Pons (tissue), 1 donor: ENCODE measurements at regions not wholly inside any gene's neighbourhood (a gene's known extent, or its start where the extent isn't known, plus 50 kb on each side); places are given as distances from the start of the nearest gene placed in this dataset.

Experiments
- DNase-seq: peaks from one replicate; pipeline ENCODE4 v3.0.0-alpha.2; 2016; ENCODE audit warnings: low spot score

DNA sequence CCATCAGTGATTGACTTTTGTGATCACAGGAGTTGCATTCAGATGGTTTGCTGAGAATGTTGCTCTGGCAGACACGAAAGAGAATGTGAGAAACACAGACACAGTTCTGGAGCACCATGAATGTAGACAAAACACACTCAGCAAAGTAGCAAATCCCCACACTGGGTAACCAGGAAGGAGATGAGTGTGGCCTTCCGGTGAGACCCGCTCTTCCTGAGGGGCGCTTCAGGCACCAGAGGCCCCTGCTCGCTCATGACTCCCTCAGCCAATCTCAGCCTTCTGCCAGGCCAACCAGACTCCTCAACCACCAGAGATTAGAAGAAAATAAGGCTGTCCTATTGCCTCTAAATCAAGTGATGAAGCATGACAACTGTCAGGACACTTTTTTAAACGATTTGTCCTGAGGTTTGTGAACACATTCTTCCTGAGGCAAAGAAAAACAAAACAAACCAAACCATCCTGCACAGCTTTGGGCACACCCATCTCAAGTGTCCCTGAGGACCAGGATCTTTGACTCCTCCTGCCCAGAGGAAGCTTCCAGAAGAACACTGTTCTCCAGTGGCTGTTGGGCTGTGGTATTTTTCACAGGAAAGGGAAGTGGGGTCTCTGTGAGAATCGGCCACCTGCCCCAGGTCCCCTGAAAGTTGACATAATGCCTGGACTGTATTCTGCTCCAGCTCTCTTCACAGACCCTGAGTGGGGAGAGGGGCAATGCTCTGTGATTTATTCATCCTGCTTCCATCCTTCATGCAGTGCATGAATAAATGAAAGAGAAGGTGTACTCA lies 152.8 kb downstream of the BCL11A start:
- no peak for DNase-seq

DNA sequence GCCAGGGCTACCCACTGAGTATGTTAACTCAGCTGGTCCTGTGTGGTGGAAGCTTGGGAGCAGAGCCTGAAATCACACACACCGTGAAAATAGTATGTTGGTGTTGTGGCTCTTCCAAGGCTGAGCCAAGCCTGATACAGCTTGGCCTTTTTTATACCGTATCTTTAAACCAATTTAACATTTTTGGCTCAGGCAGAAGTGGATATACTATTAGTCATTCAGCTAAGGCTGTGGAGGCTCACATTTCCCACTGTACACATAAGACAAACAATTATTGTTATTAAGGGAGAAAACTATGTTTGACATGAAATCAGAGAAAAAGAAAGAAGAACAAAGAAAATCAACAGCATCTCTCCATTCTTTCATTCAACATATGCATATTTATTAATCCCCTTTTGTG lies 159.0 kb downstream of the BCL11A start:
- DNase-seq: no peak

DNA sequence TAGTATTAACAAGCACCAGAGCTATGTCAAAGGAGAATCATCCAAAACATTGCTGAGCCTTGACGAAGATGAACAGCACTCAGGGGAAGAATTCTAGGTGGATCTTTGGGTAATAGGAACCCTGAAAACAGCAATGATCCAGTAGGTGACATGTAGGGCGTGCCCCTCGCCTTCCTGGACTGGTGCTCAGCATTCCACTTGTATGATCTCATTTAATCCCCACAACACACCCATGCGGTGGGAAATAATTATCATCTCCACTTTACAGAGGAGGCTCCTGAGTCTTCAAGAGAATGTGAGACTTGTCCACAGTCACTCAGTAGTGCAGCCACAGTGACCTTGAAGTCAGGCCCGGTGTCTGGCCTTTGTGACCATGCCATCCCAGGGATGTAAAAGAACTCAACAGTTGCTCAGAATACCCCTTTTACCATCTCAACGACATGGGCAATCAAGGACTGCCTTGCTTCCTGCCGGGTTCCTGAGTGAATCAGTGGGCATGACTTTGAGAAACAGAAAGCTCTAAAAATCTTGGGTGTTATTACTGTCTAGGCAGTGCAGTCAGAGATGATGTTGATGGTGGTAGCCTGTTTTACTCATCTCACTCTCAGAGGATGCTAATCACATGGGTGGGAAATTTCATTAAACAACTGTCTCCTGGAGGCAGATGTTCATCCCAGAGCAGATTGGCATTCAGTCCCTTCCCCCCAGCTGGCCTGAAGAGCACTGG lies 161.6 kb downstream of the BCL11A start:
- DNase-seq: no peak

DNA sequence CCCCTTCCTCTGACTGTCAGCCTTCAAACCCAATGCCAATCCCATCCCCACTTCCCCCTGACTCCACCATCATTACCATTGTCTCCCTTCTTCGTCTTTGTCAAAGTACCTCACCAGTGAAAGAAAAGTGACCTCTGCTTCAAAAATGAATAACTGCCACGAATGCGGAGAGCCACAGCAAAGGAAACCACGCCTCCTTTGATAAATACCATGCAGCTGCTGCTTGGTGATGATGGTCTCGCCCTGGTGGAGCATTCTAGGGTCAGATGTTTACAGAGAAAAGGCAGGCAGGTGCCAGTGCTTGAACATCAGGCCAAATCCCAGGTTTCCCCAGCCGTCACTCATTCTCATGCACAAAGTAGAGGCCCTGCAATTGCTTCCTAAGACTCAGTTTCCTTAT lies 162.2 kb downstream of the BCL11A start:
- DNase-seq: no peak

DNA sequence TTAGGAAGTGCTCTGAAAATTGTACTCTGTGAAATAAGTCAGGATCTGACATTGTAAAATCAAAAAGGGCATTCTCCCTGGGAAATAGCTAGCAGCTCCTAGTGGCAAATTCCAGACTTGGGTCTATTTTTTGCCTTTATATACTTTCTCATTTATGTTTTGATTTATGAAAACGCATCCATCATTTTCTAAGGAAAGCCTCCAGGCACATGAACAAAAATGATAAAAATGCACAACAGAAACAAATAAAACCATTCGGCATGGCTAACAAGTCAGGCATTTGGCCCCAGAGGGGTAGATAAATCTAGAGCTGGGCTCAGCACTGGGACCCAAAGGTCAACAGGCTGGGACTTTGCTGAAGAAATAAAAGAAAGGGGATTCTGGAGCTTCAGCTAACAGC lies 167.0 kb downstream of the BCL11A start:
- no peak for DNase-seq

DNA sequence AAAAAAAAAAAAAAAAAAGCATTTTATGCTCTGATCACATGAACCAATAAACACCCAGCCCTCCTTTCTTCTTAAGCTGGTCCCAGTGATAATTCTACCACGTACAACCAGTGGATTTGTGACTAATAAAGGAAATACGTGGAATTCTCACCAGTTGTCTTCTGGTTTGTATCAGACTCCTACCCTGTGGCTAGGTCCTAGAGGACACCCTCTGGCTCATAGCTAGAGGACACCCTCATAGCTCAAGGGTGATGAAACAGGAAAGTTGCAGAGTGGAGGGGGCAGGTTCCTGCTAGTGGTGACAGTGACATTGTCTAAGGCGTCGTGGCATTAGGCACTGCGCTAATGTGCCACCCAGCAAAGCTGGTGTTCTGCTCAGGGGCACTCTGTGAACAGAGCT lies 167.8 kb downstream of the BCL11A start:
- no peak for DNase-seq

DNA sequence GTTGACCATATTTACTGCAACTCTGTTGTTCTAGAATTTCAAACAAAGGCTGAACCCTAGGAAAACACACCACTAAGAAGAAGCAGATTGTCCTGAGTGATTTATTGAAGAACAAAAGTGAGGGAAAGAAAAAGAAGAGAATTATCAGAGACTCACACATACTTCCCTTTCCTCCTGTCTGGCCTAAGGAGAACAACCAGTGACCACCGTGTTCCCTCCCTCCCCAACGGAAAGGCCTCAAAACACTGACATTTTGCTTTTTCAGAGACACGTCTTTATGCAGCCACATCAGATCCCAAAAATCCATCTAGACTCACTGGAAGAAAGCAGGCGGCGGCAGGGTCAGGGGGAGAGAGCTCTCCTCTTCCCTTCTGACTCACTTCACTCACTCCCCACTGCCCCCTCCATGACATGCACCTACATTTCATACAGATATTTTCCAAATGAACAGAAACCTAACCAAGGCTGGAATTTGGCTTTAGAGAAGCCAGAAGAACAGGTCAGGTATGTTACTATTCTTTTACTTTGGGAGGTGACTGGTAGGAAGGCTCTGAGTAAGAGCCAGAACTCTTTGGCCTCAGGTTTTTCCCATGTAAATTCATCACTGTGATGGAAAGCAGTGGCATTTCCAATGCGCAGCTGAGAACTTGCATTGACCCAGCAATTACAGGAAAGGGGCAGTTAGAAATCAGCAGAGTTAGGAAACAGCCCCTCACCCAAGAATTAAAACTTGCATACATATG lies 169.9 kb downstream of the BCL11A start:
- no peak for DNase-seq

DNA sequence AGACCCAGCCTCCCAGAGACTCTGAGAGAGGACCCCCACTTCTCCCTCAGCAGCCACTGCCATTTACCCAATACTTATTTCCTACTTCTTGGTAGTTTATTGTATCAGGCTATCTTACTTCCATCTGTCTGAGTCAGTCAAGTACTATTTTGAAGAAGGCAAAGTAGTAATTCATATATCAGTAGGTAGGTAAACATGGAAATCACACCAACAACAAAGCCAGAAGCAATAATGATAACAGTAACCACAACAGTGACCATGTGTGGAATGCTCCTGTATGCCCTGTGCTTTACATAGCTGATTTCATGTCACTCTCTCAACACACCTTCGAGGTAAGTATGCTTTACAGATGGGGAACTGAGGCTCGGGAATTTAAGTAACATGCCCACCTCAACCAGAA lies 173.0 kb downstream of the BCL11A start:
- DNase-seq: no peak

DNA sequence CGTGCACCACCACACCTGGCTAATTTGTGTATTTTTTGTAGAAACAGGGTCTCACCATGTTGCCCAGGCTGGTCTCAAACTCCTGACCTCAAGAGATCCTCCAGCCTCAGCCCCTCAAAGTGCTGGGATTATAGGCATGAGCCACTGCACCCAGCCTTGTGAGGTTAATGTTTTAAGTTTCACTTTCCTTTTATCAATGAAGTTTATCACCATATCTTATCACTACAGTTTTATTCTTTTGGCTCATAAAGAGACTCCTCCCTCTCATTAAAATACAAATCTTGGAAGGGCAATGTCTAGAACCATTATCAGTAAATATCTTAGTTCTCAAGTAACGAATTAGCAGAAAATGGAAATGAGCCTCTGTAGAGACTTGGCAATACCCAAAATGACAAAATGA lies 173.8 kb downstream of the BCL11A start:
- no peak for DNase-seq

DNA sequence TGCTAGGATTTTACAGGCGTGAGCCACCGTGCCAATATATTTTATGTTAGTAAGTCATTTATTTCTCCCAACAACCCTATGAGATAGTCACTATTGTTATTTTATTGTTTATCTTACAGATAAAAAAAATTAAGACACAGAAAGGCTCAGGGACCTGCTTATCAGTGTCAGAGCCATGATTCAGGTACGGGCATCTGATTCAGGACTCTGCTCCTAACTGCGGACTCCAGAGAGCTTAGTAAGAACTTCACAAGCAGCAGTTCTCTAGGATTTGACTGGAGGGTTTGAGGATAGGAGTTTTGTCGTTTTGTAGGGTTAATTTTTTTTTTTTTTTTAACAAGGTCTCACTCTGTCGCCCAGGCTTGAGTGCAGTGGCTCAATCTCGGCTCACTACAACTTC lies 174.2 kb downstream of the BCL11A start:
- DNase-seq: no peak

DNA sequence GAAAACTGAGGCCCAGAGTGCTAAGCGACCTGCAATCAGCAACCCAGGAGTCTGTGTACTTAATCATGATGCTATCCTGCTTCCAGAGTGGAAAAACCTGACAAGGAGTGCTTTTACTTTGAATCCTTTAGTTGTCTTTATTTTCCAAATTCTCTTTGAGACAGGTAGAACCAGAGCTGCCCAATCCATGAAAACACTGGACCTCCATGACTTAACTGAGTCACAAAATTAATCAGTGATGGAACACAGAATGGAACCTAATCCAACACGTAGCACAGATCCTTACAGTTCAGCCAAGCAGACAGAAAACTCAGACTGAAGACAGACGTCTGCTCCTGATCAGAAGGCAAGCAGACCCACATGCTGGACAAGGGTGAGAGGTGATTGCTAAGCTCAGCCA lies 175.6 kb downstream of the BCL11A start:
- DNase-seq: no peak

DNA sequence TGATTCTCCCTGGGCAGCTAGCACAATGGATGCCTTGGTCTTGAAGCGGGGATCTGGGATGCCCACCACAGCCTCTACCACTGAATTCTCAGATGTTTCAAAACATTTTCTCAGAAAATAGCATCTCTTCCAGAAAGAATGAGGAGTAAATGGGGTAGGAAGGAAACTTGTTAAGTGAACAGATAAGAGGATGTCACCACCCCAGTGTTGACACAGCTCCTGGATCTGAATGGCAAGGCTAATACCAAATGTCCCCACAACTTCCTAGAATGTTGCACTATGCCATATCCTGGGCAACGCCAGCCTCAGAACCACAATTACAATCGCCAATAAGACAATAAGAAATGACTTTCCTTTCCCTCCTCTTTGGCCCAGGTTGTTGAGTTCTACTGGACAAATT lies 177.2 kb downstream of the BCL11A start:
- DNase-seq: no peak

DNA sequence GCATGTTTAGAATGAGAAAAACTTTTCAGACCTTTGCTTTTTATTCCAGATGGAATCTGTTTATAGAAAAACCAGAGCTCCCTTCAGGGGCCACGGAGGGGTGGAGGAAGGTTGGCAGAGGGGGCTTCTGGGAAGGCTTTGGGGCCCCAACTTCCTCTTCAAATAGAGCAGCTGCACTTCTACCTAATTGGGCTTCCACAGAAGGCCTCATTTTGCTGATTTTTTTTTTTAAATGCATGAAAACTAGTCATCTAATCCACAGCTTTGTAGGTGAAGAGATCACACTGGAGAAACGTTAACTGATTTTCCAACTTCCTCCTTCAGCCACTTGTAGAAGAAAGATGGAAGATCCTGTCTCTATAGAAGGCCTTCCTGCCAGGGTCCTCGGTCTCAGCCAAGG lies 181.8 kb downstream of the BCL11A start:
- no peak for DNase-seq

DNA sequence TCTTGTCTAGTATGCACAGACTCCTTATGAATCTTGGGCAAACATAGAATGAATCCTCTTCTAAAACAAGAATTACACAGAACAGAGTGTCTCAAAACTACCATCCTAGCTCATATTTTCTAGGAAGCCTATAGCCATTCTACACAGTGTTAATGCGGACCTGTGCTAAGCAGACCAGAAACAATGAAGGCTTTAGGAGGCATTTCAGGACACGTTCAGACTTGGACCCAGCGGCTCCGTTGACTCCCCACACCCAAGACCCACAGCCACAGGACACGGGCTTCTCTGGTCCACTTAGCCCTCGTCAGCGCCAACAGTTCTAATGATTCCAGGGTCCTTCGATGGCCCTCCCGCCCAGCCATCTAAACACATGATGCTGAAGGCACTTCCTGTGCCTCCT lies 182.2 kb downstream of the BCL11A start:
- DNase-seq: no peak

DNA sequence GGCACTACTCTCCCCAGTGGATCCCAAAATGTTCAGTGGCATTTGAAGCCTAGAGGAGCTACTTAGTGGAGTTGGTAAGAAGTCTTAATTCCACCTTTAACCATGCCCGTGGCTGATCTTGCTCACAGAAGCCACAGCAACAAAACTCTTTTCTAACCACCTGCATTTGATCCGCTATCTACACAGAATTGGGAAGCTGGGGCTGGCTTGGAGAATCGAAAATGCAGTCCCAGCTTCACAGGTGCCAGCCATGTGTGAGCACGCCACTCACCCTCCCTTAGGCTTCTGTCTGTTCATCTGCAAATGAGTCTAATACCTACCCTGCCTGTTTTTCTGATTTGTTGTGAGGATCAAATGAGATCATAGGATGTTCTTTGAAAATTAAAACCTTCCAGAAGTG lies 182.6 kb downstream of the BCL11A start:
- DNase-seq: no peak

DNA sequence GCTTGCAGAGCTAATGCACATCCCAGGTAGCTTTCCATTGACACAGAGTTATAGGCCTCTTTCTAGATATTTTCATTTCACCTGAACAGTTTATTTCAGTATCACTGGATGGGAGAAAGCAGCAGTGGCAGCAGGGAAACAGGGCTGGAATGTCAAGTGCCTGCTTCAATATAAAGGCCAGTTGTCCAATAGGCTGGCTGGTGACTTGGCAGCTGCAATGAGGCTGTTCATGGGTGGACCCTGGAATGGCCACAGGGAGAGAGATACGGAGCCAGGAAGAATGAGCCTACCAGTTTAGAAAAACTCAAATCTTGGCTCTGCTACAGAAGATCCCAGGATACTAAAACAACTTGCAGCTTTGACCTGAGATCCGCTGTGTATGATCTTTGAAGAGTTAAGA lies 185.0 kb downstream of the BCL11A start:
- no peak for DNase-seq

DNA sequence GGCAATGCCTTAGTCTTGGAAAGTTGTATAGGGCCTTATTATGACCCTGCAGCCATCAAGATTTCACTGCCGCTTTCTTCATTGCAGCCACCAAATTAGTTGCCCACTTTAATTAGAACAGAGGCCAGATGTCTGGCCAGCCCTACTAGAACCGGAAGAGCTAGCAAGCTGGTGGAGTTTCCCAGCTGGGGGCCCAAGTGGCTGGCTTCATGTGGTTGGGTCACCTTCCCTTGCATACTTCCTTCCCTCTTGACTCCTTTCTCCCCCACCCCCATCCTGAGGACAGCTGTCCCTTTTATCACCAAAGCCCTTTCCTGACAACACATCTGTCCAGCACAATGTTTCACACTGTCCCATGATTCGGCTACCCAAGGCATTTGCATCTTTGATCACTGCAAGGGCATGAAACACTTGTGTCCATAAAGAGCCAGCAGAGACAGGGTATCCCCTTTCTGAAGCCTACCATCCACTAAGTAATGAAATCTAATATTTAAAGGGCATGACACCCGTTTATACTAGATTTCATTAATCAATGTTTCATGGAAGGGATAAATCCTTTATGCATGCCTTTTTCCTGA lies 187.2 kb downstream of the BCL11A start:
- peak; percentile 21 for DNase-seq

DNA sequence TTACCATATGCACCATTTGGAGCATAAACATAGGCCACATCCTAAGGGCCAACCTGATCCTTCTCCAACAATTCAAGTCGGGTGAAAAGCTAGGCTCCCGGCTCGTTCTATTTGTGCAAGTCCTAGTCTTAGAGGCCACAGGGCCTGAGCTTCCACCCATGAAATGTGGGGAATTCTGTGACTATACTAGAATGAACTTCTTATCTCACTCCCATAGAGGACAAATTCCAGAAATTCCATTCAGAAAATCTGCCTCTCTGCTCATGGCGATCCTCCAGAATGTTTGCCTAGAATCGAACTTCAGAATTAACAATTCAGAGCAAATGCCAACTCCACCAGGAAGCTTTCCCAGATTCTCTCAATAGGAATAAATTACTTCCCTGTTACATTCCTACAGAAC lies 187.9 kb downstream of the BCL11A start:
- DNase-seq: no peak

DNA sequence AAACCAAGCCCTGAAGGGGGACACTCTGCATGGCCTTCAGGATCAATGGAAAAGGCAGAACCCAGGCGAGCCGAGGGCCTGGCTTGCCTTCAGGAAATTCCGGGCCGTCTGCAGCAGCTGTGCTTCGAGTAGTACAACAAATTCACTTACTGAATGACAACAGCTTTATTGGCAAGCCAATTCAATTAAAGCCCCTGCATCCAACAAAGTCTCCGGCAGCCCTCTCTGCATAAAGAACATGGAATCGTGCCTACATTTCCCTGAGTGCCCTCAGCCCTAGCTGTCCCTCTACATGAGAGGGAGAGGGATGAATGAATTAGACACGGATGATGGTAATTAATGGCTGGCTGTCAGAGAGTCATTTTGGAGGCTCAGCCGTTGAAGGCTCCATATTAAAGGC lies 189.0 kb downstream of the BCL11A start:
- DNase-seq: no peak

DNA sequence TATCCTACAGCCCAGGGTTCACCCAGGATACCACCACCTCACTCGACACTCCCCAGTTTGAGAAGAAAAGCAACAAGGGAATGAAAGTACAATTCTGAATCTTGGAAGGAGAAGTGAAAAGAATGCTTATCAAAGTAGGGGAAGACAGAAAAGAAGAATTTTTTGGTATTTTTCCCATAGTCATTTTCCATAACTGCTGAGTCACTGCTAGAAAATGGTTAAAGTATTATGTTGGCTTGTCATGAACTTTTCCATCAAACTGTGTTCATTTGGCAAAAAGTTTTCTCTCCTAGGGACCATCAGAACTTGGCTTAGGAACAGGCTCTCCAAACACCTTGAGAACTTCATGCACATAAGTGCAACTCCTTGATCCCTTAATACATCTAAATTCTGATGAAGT lies 192.0 kb downstream of the BCL11A start:
- no peak for DNase-seq

DNA sequence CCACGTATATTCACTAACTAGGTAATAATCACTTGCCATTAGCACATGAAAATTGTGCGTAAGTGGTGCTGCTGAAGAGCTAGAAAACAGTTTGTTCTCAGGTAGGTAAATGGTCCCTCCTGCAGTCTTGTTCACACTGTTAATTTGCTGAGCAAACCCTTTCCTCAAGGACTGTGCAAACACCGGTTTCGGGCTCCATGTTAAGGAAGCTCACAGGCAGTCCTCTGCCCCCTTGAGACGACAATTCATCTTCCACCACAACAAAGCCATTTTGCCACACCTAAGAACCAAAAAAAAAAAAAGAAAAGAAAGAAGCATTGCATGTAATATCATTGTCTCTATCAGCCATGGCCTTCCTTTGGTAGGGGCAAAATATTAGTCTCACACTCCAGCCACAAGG lies 193.9 kb downstream of the BCL11A start:
- no peak for DNase-seq

DNA sequence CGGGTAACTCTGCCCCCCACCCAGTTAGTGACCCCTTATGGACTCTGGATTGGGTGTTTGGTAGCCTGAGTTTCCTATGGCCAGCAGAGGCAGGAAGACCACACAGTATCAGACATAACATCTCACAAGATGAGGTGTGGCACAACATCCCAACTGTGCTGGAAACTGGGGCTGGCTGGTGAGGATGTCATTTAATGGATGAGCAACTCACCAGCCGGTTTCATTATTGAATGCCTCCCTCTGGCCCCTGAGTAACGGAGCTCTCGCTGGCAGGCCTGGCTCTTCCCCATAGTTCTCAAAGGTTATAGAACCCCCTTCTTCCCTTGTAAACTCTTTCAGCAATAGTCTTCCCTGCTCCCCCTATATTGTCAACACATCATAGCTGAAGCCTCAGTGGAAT lies 195.0 kb downstream of the BCL11A start:
- DNase-seq: no peak

DNA sequence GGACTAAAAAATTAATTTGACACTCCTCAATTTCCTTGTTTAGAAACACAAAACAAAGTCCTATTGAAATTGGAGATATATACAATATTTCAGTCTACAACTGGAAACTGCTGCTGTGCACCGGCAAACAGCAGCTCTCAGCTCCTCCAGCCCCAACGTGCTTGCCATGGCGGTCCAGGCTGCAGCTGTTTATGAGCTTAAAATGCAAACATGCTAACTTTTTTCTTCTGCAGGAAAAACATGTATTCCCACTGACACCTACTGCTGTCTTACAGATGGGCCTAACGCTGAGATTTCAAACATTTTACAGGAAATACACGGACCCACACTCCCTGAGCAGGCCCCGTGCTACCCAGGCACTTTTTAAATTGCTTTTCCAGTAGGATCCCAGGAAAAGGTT lies 195.5 kb downstream of the BCL11A start:
- no peak for DNase-seq
